Neural progenitor cell (in vitro differentiated cells): ENCODE measurements at regions not wholly inside any gene's neighbourhood (a gene's known extent, or its start where the extent isn't known, plus 50 kb on each side); places are given as distances from the start of the nearest gene placed in this dataset.

Source experiments
- DNase-seq: peaks from one replicate; pipeline ENCODE4 v3.0.0-alpha.2; 2016; ENCODE audit warnings: low spot score
- H2AFZ ChIP-seq: fragments of 200-600 bp; sonication (generic); replicated peaks from 2 replicates; pipeline ENCODE4 v1.6.1; 2016; ENCODE audit warnings: antibody characterized with exemption
- H3F3A ChIP-seq: fragments of 200-600 bp; sonication (generic); 2 replicates; pipeline ENCODE4 v1.6.1; 2016; ENCODE audit warnings: antibody characterized with exemption, low read depth
- H3K27ac ChIP-seq: fragments of 200-600 bp; sonication (generic); 2 replicates; pipeline ENCODE4 v1.5.1; 2016; ENCODE audit warnings: mild to moderate bottlenecking
- H3K27me3 ChIP-seq: fragments of 200-600 bp; sonication (generic); 2 replicates; pipeline ENCODE4 v1.6.1; 2016; ENCODE audit warnings: mild to moderate bottlenecking, moderate library complexity
- H3K36me3 ChIP-seq: fragments of 200-600 bp; sonication (generic); 2 replicates; pipeline ENCODE4 v1.5.1; 2016
- H3K4me1 ChIP-seq: fragments of 200-600 bp; sonication (generic); 2 replicates; pipeline ENCODE4 v1.6.1; 2016; ENCODE audit warnings: mixed run types
- H3K4me2 ChIP-seq: fragments of 200-600 bp; sonication (generic); 2 replicates; pipeline ENCODE4 v1.6.1; 2016
- H3K4me3 ChIP-seq: fragments of 200-600 bp; sonication (generic); 2 replicates; pipeline ENCODE4 v1.5.1; 2016
- H3K79me2 ChIP-seq: fragments of 200-600 bp; sonication (generic); 2 replicates; pipeline ENCODE4 v1.6.1; 2016; ENCODE audit warnings: low read depth
- H3K9ac ChIP-seq: fragments of 200-600 bp; sonication (generic); 2 replicates; pipeline ENCODE4 v1.6.1; 2016
- H3K9me3 ChIP-seq: fragments of 200-600 bp; sonication (generic); 2 replicates; pipeline ENCODE4 v1.5.1; 2016; ENCODE audit warnings: low read depth
- H4K20me1 ChIP-seq: fragments of 200-600 bp; sonication (generic); 2 replicates; pipeline ENCODE4 v1.6.1; 2016; ENCODE audit warnings: low read depth
- H3K27ac Mint-ChIP-seq: 3 replicates; pipeline ENCODE4 v1.8.0; 2021; ENCODE audit warnings: mixed read lengths
- H3K27me3 Mint-ChIP-seq: 2 replicates; pipeline ENCODE4 v1.8.0; 2022; ENCODE audit warnings: low read depth, mild to moderate bottlenecking, inconsistent platforms, moderate library complexity, mixed read lengths; ENCODE audit not compliant: insufficient read depth
- H3K36me3 Mint-ChIP-seq: 3 replicates; pipeline ENCODE4 v1.8.0; 2021; ENCODE audit warnings: mixed read lengths
- H3K4me1 Mint-ChIP-seq: 3 replicates; pipeline ENCODE4 v1.8.0; 2021; ENCODE audit warnings: mixed read lengths
- H3K4me3 Mint-ChIP-seq: 3 replicates; pipeline ENCODE4 v1.8.0; 2021; ENCODE audit warnings: mild to moderate bottlenecking, moderate library complexity, mixed read lengths
- H3K9me3 Mint-ChIP-seq: 3 replicates; pipeline ENCODE4 v1.8.0; 2020; ENCODE audit warnings: mixed read lengths
- CTCF ChIP-seq: fragments of 200-600 bp; sonication (generic); IDR thresholded peaks from 2 replicates; pipeline ENCODE4 v1.5.1; 2017; ENCODE audit warnings: antibody characterized with exemption, mild to moderate bottlenecking
- EZH2 ChIP-seq: fragments of 200-600 bp; sonication (generic); IDR thresholded peaks from 2 replicates; pipeline ENCODE4 v1.6.1; 2017; ENCODE audit warnings: antibody characterized with exemption, mild to moderate bottlenecking, moderate library complexity
- EZH2phosphoT487 ChIP-seq: fragments of 200-600 bp; sonication (generic); IDR thresholded peaks from 2 replicates; pipeline ENCODE4 v1.6.1; 2017; ENCODE audit warnings: antibody characterized with exemption

GRCh38 chr17:77768248-77768852, 190.2 kb upstream of the TNRC6C start:
- no peaks in the 10 kb centered on the region for H3K36me3 Mint-ChIP-seq
- DNase-seq, result no peak
- H3K27ac Mint-ChIP-seq, result peak overlapping the region; percentile 78
- peaks cover 24% of the 10 kb centered on the region for H3K4me1 Mint-ChIP-seq
- TF ChIP-seq CTCF (no peak), EZH2phosphoT487 (no peak), EZH2 (no peak)
- Histone ChIP-seq H3K27ac (no peak overlapping the region), H4K20me1 (no peaks in the 10 kb centered on the region), H3K9ac (no peak overlapping the region), H3K79me2 (no peaks in the 10 kb centered on the region), H3K27me3 (no peaks in the 10 kb centered on the region), H3K36me3 (no peaks in the 10 kb centered on the region), H3K4me1 (peaks cover 8% of the 10 kb centered on the region), H3K9me3 (no peaks in the 10 kb centered on the region), H2AFZ (no peak overlapping the region), H3K4me3 (no peak overlapping the region), H3F3A (peaks cover 8% of the 10 kb centered on the region), H3K4me2 (no peak overlapping the region)
- H3K4me3 Mint-ChIP-seq, result peak overlapping the region; percentile 11
- H3K9me3 Mint-ChIP-seq, result no peaks in the 10 kb centered on the region
- H3K27me3 Mint-ChIP-seq, result peaks cover 12% of the 10 kb centered on the region

GRCh38 chr17:77769215-77769614, 189.3 kb upstream of the TNRC6C start:
- Histone ChIP-seq H3K4me2 (no peak overlapping the region), H3K36me3 (no peaks in the 10 kb centered on the region), H3K4me3 (no peak overlapping the region), H3K79me2 (no peaks in the 10 kb centered on the region), H2AFZ (no peak overlapping the region), H3K9ac (no peak overlapping the region), H3K4me1 (peaks cover 7% of the 10 kb centered on the region), H3F3A (peaks cover 8% of the 10 kb centered on the region), H4K20me1 (no peaks in the 10 kb centered on the region), H3K27ac (no peak overlapping the region), H3K27me3 (no peaks in the 10 kb centered on the region), H3K9me3 (no peaks in the 10 kb centered on the region)
- DNase-seq, result no peak
- no peaks in the 10 kb centered on the region for H3K36me3 Mint-ChIP-seq
- peaks cover 25% of the 10 kb centered on the region for H3K4me1 Mint-ChIP-seq
- no peak overlapping the region for H3K4me3 Mint-ChIP-seq
- TF ChIP-seq EZH2phosphoT487 (no peak), CTCF (no peak), EZH2 (no peak)
- peak overlapping the region; percentile 5 for H3K27ac Mint-ChIP-seq
- peaks cover 13% of the 10 kb centered on the region for H3K27me3 Mint-ChIP-seq
- no peaks in the 10 kb centered on the region for H3K9me3 Mint-ChIP-seq

- Histone ChIP-seq H3K4me2 (no peak overlapping the region), H4K20me1 (no peaks in the 10 kb centered on the region), H2AFZ (no peak overlapping the region), H3K9me3 (no peaks in the 10 kb centered on the region), H3K4me3 (no peak overlapping the region), H3K36me3 (no peaks in the 10 kb centered on the region), H3F3A (peaks cover 8% of the 10 kb centered on the region), H3K27me3 (no peaks in the 10 kb centered on the region), H3K27ac (no peak overlapping the region), H3K4me1 (peaks cover 7% of the 10 kb centered on the region), H3K9ac (no peak overlapping the region), H3K79me2 (no peaks in the 10 kb centered on the region)
- Mint-ChIP-seq H3K4me1 (peaks cover 25% of the 10 kb centered on the region), H3K27me3 (peaks cover 14% of the 10 kb centered on the region), H3K4me3 (no peak overlapping the region), H3K9me3 (peaks cover 1% of the 10 kb centered on the region), H3K36me3 (no peaks in the 10 kb centered on the region), H3K27ac (peak overlapping the region; percentile 5)
- no peak for DNase-seq
- TF ChIP-seq CTCF, result no peak
- no peak for TF ChIP-seq EZH2phosphoT487
- TF ChIP-seq EZH2, result no peak
Observed at GRCh38 chr17:77769762-77770161, 188.7 kb upstream of the TNRC6C start.
